OCI-LY3 (cell line): ENCODE measurements at regions not wholly inside any gene's neighbourhood (a gene's known extent, or its start where the extent isn't known, plus 50 kb on each side); places are given as distances from the start of the nearest gene placed in this dataset.

ENCODE experiments used
- CTCF ChIP-seq: fragments of 200-600, 300-600 bp; sonication (generic); IDR thresholded peaks from 2 replicates; pipeline ENCODE4 v1.5.1; 2014; ENCODE audit warnings: antibody characterized with exemption, low read length, low read depth
- EZH2phosphoT487 ChIP-seq: fragments of 200-600 bp; shearing (Covaris generic); IDR thresholded peaks from 2 replicates; pipeline ENCODE4 v1.6.1; 2018; ENCODE audit warnings: antibody characterized with exemption, mixed run types, low read depth

GRCh38 chr5:152499814-152500535 is 94.9 kb upstream of the NMUR2 start:
- no peak for TF ChIP-seq CTCF
- TF ChIP-seq EZH2phosphoT487 = no peak
